ENCODE measurements at regions not wholly inside any gene's neighbourhood (a gene's known extent, or its start where the extent isn't known, plus 50 kb on each side); places are given as distances from the start of the nearest gene placed in this dataset.

- TF ChIP-seq, protein P1, sequence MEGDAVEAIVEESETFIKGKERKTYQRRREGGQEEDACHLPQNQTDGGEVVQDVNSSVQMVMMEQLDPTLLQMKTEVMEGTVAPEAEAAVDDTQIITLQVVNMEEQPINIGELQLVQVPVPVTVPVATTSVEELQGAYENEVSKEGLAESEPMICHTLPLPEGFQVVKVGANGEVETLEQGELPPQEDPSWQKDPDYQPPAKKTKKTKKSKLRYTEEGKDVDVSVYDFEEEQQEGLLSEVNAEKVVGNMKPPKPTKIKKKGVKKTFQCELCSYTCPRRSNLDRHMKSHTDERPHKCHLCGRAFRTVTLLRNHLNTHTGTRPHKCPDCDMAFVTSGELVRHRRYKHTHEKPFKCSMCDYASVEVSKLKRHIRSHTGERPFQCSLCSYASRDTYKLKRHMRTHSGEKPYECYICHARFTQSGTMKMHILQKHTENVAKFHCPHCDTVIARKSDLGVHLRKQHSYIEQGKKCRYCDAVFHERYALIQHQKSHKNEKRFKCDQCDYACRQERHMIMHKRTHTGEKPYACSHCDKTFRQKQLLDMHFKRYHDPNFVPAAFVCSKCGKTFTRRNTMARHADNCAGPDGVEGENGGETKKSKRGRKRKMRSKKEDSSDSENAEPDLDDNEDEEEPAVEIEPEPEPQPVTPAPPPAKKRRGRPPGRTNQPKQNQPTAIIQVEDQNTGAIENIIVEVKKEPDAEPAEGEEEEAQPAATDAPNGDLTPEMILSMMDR (IDR thresholded peaks at IDR 0.05; ENCODE audit: low read depth, low read length), result no peak
- TF ChIP-seq MAX (IDR thresholded peaks at IDR 0.05; ENCODE audit: low read depth, low read length) (no peak), POLR2A (IDR thresholded peaks at IDR 0.05; ENCODE audit: extremely low read depth, insufficient read length) (no peak)
Measured at GRCh38 chr9:134218230-134218629, 53.9 kb upstream of the RNU6ATAC start.
